NCI-H128 (cell line): ENCODE measurements at regions not wholly inside any gene's neighbourhood (a gene's known extent, or its start where the extent isn't known, plus 50 kb on each side); places are given as distances from the start of the nearest gene placed in this dataset.

Experiments used
- DNase-seq: peaks from one replicate; lab custom pipeline; 2025; ENCODE audit not compliant: unreplicated experiment; lab: John Stamatoyannopoulos, UW

DNA sequence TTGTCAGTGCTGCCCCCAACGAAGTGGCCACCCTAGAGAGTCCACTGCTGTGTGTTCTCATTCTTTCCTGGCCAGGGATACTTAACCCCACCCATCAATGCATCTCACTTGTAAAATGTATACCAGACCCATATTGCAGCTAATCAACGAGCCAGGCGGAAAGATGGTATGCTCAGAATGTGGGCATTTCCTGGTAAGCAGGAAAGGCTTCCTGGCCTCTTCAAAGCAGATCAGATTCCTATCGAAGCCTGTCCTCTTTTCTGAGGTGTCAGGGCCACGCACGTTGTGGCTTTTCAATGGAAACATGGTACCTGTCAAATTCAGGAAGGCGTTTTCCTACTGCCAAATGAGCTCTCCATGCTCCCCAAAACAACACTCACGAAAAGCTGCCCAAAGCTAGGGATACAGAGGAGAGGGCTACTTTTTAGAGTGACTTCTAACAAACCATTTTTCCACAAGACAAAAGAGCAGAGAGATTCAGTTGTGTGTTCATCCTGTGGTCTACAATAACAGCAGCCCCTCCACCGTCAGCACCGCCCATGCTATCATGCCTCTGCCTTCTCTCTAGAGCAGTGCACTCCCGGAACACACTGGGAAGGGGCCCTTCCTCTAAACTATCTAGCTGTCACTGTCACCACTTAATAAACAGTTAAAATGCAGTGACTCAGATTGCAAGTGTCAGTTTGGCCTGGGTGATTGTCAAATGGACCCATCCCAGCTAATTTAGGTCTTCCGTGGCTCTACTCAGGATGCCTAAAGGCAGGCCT, 535.1 kb downstream of the RNF144A start:
- no peak for DNase-seq

DNA sequence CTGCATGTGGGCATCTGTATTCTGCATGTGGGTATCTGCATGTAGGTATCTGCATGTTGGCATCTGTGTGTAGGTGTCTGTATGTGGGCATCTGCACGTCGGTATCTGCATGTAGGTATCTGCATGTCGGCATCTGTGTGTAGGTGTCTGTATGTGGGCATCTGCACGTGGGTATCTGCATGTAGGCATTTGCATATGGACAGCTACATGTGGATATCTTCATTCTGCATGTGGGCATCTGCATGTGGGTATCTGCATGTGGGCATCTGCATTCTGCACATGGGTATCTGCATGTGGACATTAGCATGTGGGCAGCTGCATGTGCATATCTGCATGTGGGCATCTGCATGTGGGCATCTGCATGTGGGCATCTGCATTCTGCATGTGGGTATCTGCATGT, 537.4 kb downstream of the RNF144A start:
- no peak for DNase-seq

DNA sequence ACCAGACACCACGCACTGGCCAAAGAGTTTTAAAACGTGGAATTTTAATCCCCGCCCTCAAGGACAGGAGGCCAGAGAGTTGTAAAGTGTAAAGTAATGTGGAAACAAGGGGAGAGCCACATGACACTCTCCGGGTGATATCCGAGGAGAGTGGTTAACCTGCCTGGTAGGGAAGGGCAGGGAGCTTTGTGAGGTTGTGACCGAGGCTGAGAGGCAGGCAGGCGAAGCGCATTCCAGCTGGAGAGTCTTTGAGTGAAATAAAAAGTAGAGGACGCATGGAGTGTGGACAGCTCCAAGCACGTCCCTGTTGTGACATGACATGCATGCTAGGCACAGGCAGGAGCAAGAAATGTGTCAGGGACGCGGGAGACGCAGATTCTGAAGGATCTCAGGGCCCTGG, 539.5 kb downstream of the RNF144A start:
- no peak for DNase-seq

DNA sequence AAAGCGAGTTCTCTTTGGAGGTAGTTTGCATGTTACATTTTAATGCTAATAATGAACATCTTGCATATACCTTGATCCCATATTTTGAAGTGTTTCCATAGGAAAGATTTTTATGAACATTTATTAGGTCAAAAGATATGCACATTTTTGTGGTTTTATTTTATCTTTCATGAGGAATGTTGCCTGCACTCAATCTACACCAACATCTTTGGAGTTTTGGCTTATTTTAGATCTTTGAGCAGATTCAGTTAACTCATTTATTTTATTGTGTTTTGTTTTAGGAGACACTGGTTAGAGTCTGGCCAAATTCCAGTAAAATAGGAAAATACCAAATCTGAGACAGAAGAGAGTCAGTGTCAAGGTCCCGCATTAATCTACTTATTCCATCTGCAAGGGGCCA, 540.9 kb downstream of the RNF144A start:
- no peak for DNase-seq

DNA sequence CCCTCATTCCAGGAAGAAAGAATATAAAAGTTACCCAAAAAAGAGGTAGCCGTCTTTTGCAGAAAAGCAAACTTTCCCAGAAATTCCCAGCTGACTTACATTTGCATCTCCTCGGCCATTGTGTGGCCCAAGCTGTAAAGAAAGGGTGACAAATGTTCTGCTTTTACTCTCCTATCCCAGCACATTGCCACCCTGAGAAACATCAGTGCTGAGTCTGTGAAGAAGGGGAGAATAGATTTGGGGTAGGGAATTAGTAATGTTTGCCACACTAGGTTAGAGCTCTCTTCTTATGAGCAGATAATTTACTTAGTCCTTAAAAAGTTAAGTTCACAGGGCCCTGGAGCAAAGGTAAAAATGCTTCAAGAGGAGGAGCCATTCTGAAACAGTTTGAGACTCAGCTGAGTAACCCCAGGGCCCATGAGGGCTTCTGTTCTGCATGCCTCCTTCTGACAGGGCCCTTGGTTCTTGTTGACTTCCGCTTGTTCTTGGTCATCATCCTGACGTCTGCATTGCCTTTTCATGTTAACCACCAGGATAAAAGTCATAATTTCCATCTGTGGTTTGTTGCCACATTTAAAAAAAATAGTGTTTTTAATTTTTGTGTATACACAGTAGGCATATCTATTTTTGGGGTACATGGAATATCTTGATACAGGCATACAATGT, 550.7 kb downstream of the RNF144A start:
- no peak for DNase-seq

DNA sequence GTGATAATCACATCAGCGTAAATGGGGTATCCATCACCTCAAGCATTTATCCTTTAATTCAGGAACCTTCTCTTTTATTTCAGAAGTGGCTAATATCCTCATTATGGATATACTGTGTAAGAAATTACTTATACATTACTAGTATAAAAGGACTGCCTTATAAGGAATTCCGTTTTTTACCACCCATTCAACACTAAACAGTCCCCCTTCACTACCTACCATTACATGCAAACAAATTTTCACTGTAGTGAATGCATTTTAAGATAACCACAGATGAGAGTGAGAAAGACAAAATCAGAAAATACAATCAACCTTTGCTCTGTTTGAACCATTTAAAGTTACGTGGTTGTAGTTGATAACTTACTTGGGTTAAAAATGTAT, 551.2 kb downstream of the RNF144A start:
- DNase-seq: no peak

DNA sequence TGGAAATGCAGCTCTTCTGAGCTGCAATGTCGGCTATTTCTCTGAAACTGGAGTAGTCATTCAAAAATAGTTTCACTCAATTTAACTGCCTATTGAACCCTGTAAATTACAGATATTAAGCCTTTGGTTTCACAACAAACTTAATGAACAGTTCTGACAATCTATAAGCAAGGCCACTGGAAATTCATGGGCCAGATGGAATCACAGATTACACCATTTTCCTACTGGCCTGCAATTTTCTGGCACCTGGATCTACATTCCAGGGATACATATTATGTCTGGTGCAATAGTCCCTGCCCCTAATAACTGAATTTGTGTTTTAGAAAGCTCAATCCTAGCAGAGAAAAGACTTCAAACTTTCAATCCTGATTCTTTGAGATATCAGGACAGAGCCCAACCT, 551.7 kb downstream of the RNF144A start:
- DNase-seq: no peak

DNA sequence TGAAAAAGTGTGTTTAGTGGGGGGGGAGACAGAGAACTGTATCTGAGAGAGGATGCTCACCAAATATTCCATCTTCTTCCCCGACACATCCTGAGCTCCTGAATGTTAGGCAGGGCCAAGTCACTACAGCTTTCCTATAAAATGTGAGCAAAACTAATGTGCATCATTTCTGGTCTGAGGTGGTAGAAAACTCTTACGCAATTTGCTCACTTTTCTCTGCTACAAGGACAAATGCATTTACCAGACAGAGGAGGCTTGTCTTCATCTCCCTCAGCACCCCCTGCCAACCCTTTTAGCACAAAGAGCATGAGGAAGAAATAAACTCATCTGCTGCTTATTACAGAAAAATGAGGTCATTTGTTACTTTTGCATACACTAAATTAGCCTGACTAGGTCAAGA, 554.0 kb downstream of the RNF144A start:
- no peak for DNase-seq

DNA sequence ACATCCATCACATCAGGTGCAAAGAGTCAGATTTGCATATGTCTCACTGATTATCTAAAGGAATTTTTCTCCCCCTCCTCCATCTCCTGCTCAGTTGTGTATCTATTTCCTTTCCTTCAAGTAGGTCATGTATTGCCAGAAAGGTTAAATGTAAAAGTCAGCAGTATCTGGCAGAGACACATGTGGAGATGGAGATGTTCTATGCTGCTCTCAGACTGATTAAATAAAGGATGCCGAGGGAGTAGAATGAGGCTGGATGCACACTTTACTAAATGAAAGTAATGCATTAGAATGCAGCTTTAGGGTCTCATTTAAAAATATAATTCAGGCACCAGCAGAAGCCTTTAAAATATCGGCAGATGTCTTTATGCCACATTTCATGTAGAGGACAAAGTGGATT, 555.3 kb downstream of the RNF144A start:
- DNase-seq: no peak

DNA sequence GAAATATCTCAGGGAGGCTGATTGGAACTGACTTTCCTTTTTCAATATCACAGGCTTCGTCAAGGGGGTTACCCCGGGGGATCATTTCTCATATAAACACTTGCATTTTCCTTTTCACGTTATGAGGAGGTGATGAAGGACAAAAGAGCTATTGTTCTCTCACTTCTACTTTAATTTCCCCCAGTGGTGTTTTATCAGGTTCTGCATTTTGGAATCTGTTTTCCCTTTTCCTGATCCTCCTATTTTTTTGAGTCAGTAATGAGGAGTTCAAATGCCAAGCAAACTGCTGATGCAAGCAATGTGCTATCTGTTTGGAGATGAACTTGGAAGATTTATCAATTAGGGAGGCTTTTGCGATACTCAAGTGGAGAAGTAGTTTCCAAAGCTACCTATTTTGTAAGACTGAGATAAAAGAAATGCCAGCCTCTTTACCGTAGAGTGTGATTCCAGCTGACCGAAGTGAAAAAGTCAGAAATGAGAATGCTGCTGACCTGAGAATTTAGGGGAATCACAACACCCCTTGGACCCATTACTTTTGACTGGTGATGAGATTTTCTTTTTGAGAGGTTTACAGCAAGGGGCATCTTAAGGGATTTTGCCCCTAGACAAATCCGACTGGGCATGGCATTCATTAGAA, 556.0 kb downstream of the RNF144A start:
- no peak for DNase-seq

DNA sequence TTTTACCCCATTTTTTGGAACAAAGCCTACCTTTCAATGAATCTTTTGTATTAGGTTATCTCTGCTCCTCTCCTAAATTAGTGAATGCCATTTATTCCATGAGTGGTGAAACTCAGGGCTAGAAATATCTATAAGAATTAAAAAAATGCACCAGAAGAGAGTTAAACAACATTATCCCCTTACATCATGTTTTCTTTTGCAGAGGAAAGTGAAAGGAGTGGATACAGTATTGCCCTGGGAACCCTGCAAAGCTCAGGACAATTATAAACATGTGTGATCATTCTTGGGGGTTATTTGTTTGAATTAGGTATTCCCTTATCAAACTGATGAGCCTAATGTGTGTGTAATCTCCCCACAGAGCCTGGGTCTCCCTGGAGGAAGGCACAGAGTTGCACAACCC, 559.2 kb downstream of the RNF144A start:
- DNase-seq: no peak

DNA sequence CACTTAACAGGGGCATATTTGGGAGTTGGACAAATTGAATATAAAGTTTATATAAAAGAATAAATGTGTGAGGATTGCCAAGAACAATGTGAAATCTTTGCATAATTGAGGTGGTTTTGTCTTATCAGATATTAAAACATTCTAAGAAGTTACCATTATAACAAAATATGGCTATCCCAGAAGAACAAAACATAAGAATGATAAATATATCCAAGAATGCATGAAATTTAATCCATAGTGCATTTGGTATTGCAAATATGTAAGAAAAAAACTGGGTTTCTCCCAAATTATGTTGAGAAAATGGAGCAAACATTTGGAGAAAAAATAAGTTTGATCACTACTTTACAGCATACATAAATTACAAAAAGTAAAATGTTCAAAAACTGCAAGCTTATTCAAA, 562.4 kb downstream of the RNF144A start:
- DNase-seq: no peak

DNA sequence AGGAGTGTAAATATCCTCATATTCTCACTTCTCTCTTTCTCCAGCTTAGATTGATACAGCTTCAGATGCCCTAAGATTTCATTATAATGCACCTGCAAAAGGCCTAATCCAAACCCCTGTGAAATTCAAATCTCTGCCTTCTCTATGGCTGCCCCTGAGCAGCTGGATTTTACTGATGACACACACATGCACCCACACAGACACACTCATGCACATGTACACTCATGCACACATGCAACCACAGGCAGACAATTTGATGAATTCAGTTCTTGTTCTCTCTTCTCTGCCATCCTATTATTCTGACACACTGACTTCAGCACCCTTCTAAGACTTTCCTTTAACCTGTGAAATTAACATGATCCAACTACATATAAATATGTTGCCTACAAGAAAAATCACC, 563.2 kb downstream of the RNF144A start:
- no peak for DNase-seq

DNA sequence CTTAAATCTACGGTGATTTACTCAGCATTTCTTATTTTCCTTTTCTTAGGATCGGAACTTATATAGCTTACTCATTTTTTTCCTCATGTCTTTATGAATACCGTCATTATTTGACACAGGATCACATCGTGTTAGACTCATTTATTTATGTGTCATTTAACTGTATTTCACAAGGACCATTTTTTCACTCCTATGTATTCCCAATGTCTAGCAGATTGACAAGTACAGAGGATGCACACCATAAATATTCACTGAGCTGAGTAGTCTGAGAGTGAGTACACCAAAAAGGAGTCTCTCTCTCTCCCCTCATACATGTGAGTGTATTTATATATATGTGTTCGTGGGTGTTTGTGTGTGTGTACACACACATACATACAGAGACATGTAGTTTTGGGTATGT, 573.5 kb downstream of the RNF144A start:
- DNase-seq: no peak

DNA sequence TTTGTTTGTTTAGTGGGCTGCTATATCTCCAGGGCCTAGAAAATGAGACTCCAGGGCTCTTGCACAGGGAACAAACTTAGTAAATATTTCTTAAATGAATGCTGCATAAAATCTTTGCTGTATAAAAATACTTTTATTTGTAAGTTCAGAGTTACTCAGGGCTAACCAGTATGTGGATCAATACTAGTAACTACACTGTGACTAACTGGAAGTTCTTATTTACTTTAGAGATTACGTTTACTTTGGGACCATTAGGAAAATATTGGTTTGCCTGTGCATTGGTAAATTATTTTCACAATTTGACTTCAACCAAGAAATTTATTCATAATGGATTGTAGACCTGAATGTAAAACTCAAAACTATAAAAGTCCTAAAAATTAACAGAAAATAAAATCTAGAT, 575.5 kb downstream of the RNF144A start:
- no peak for DNase-seq

DNA sequence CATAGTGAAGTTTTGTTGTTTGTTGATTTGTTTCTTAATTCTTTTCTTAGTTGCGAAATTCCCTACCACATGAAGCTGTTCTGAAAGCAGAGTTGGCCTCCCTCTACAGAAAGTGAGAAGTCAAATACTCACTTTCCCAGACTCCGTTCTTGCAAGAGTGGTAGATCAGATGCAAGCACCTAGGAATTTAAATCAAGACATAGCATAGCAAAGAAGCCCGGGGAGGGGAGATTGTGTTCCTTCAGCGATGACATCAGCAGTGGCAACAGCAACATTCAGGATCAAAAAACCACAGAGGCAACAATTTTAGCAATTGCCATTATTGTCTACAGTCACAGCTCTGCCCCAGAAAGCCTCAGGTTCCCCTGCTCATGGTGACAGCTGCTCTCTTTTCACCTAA, 580.0 kb downstream of the RNF144A start:
- DNase-seq: no peak

DNA sequence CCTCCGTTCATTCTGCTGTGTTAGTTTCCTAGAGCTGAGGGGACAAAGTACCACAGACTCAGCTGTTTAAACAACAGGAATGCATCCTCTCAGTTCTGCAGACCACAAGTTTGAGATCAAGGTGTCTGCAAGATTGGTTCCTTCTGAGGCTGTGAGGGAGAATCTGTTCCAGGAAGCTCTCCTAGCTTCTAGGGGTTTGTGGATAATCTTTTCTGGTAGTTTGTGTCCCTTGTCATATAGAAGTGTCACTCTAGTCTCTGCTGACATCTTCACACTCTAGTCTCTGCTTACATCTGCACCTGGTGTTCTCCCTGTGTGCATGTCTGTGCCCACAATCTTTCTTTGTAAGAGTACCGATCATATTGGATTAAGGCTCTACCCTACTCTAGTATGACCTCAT, 581.8 kb downstream of the RNF144A start:
- DNase-seq: no peak

DNA sequence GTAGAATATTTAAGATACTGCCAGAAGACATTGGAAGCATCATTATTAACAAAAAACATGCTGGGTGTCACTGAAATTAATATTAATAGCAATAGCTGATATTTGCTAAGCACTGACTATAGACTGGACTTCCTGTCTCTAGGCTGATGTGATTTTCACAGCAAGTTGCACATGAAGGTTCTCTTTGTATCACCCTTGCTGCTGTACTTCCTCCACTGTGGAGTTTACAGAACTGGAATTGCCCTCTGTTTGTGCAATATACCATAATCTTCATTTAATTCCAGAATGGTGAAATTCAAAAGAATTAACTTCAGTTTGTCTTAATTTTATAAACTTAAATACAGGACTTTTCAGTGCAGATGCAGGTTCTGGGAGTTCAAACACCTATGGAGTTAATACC, 585.1 kb downstream of the RNF144A start:
- DNase-seq: no peak

DNA sequence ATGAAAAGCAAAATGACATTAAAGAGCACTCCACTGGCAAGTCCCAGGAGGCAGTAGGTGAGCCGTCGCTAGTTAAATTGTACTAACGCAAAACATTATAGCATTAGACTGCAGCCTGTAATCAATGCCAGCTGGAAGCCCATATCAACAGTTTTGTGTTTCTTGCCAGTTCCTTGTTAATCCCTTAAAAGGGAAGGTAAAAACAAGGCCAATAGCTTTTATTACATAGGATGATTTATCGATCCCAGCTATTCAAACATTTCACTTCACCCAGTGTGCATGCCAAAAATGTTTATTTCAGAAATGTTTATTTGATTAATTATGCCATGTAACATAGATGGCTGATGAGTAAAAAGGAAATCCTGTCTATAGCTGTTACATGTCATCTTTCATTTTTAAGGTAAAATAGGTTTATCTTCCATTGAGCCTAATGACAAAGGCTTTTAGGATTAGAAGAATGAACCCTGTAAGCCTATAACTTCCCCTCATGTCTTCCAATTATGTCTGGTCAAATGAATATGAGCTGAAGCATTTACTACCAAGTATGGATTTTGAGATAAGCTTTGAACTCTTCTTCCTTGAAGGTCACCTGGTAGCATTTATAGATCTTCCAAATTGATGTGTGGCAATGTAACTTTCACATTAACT, 591.2 kb downstream of the RNF144A start:
- DNase-seq: peak; percentile 49

DNA sequence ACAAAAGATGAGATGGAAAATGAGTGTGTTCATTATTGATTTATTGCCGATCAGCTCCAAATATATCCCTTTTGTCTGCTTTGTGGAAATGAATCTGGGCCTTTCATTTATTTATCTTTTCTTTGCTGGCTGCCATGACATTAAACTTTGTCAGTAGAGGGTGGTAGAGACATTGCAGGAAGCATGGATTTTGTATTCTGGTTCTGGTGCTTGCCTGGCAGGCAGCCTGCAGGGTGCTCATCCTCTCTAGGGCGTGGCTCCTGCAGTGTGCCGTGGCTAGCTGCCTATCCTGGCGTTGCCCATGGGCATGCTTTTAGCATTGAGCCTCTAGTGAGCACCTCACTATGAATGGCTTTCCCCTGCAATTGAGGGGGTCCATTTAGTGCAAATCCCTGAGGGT, 593.1 kb downstream of the RNF144A start:
- DNase-seq: no peak

DNA sequence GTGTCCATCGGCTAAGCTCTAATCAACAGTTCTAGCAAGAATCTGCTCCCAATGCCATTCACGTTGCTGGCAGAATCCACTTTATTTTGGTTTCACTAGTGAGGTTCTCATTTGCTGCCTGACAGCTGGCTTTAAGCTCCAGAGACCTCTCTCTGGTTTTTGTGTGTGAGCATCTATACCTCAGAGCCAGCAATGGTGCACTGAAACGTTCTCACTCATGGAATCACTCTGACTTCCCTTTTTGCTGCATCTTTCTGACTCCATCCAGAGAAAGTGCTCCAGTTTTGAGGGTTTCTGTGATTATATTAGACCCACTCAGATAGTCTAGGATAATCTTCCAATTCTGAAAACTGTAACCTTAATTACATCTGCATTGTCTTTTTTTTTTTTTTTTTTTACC, 596.6 kb downstream of the RNF144A start:
- no peak for DNase-seq

DNA sequence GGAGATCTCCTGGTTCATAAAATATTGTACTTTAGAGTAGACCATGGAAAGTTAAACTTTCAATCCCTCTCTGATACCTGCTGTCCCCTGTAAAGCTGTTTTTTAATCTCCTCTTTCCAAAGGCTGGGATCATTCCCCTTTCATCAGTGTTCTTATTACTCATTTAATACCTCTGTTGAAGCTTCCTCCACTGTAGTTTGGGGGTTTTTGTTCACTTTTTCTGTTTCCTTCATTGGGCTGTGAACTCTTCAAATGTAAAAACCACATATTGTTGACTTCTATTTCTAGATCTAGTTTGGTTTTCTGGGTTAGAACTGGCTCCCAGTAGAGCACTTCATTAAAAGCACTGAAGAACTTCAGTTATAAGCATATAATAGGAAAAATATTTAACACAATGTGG, 598.1 kb downstream of the RNF144A start:
- DNase-seq: no peak
